H9 (cell line): ENCODE measurements at regions not wholly inside any gene's neighbourhood (a gene's known extent, or its start where the extent isn't known, plus 50 kb on each side); places are given as distances from the start of the nearest gene placed in this dataset.

ENCODE experiments used
- DNase-seq: peaks from one replicate; pipeline ENCODE4 v3.0.0-alpha.2; 2017
- H2AFZ ChIP-seq: one replicate; pipeline ENCODE4 v1.6.1; 2013; ENCODE audit warnings: mild to moderate bottlenecking, low read length, control low read depth, moderate library complexity
- H2AK5ac ChIP-seq: 2 replicates; pipeline ENCODE4 v1.6.1; 2013; ENCODE audit warnings: low read length, control low read depth, mixed read lengths; ENCODE audit not compliant: insufficient read length
- H2BK120ac ChIP-seq: one replicate; pipeline ENCODE4 v1.6.1; 2013; ENCODE audit warnings: low read depth, mild to moderate bottlenecking, low read length, control low read depth, inconsistent platforms; ENCODE audit not compliant: poor library complexity, severe bottlenecking
- H2BK12ac ChIP-seq: 2 replicates; pipeline ENCODE4 v1.6.1; 2013; ENCODE audit warnings: low read length, control low read depth, mixed read lengths, low read depth; ENCODE audit not compliant: insufficient read length
- H2BK15ac ChIP-seq: 2 replicates; pipeline ENCODE4 v1.6.1; 2013; ENCODE audit warnings: low read depth, low read length, control low read depth
- H2BK20ac ChIP-seq: one replicate; pipeline ENCODE4 v1.6.1; 2013; ENCODE audit warnings: low read depth, mild to moderate bottlenecking, low read length, control low read depth, inconsistent platforms; ENCODE audit not compliant: poor library complexity, severe bottlenecking
- H2BK5ac ChIP-seq: 2 replicates; pipeline ENCODE4 v1.6.1; 2013; ENCODE audit warnings: low read length, control low read depth, mixed read lengths; ENCODE audit not compliant: insufficient read length
- H3K14ac ChIP-seq: 2 replicates; pipeline ENCODE4 v1.6.1; 2013; ENCODE audit warnings: low read length, control low read depth; ENCODE audit not compliant: insufficient read depth
- H3K18ac ChIP-seq: 2 replicates; pipeline ENCODE4 v1.6.1; 2013; ENCODE audit warnings: low read depth, mild to moderate bottlenecking, mixed read lengths, low read length, control low read depth; ENCODE audit not compliant: insufficient read length
- H3K23ac ChIP-seq: 2 replicates; pipeline ENCODE4 v1.6.1; 2013; ENCODE audit warnings: low read length, control low read depth, mixed read lengths, low read depth; ENCODE audit not compliant: insufficient read length
- H3K23me2 ChIP-seq: 2 replicates; pipeline ENCODE4 v1.6.1; 2013; ENCODE audit warnings: low read depth, mild to moderate bottlenecking, mixed read lengths, low read length, control low read depth; ENCODE audit not compliant: insufficient read length, poor library complexity, severe bottlenecking
- H3K27ac ChIP-seq: 2 replicates; pipeline ENCODE4 v1.5.1; 2013; ENCODE audit warnings: low read length, control low read depth, mixed read lengths, low read depth; ENCODE audit not compliant: insufficient read length
- H3K27me3 ChIP-seq: 2 replicates; pipeline ENCODE4 v1.6.1; 2013; ENCODE audit warnings: low read length, control low read depth, inconsistent platforms; ENCODE audit not compliant: insufficient read depth
- H3K4ac ChIP-seq: 2 replicates; pipeline ENCODE4 v1.6.1; 2013; ENCODE audit warnings: low read depth, mild to moderate bottlenecking, control low read depth, inconsistent platforms, low read length, moderate library complexity
- H3K4me1 ChIP-seq: 2 replicates; pipeline ENCODE4 v1.6.1; 2013; ENCODE audit warnings: low read length, control low read depth, inconsistent platforms; ENCODE audit not compliant: insufficient read depth
- H3K4me2 ChIP-seq: 2 replicates; pipeline ENCODE4 v1.6.1; 2013; ENCODE audit warnings: low read length, control low read depth, mixed read lengths; ENCODE audit not compliant: insufficient read length, insufficient read depth
- H3K56ac ChIP-seq: 2 replicates; pipeline ENCODE4 v1.6.1; 2013; ENCODE audit warnings: low read depth, mild to moderate bottlenecking, mixed read lengths, low read length, control low read depth; ENCODE audit not compliant: insufficient read length
- H3K79me1 ChIP-seq: 2 replicates; pipeline ENCODE4 v1.6.1; 2013; ENCODE audit warnings: low read depth, mild to moderate bottlenecking, moderate library complexity, low read length, control low read depth, inconsistent platforms; ENCODE audit not compliant: insufficient read depth, poor library complexity, severe bottlenecking
- H3K79me2 ChIP-seq: 2 replicates; pipeline ENCODE4 v1.6.1; 2013; ENCODE audit warnings: low read length, control low read depth, inconsistent platforms; ENCODE audit not compliant: insufficient read depth
- H3K9ac ChIP-seq: 2 replicates; pipeline ENCODE4 v1.6.1; 2013; ENCODE audit warnings: low read length, control low read depth, mixed read lengths; ENCODE audit not compliant: insufficient read length; ENCODE audit errors: extremely low read depth
- H3K9me3 ChIP-seq: one replicate; pipeline ENCODE4 v1.6.1; 2013; ENCODE audit warnings: low read depth, low read length, inconsistent platforms; ENCODE audit not compliant: control insufficient read depth
- H3T11ph ChIP-seq: one replicate; pipeline ENCODE4 v1.6.1; 2013; ENCODE audit warnings: mild to moderate bottlenecking, low read length, control low read depth, inconsistent platforms
- H4K20me1 ChIP-seq: one replicate; pipeline ENCODE4 v1.6.1; 2013; ENCODE audit not compliant: control insufficient read depth, insufficient read length, insufficient read depth
- H4K5ac ChIP-seq: 2 replicates; pipeline ENCODE4 v1.6.1; 2013; ENCODE audit warnings: low read depth, mild to moderate bottlenecking, mixed read lengths, low read length, control low read depth; ENCODE audit not compliant: insufficient read length
- H4K8ac ChIP-seq: replicated peaks from 2 replicates; pipeline ENCODE4 v1.6.1; 2013; ENCODE audit warnings: low read length, control low read depth, mixed read lengths, low read depth; ENCODE audit not compliant: insufficient read length
- H4K91ac ChIP-seq: 2 replicates; pipeline ENCODE4 v1.6.1; 2013; ENCODE audit warnings: low read depth, mild to moderate bottlenecking, moderate library complexity, mixed read lengths, low read length, control low read depth; ENCODE audit not compliant: insufficient read length
- H3K27ac Mint-ChIP-seq, 3 experiments: 2 replicates in 2 of 3; 3 replicates in 1 of 3; pipeline ENCODE4 v1.8.0; 2020 to 2021; ENCODE audit warnings: mixed read lengths in 3 of 3, mild to moderate bottlenecking in 1 of 3, moderate library complexity in 1 of 3
- H3K27me3 Mint-ChIP-seq: 2 replicates; pipeline ENCODE4 v1.8.0; 2021; ENCODE audit warnings: low read depth, mild to moderate bottlenecking, moderate library complexity, mixed read lengths
- H3K36me3 Mint-ChIP-seq, 3 experiments: 2 replicates in 2 of 3; 3 replicates in 1 of 3; pipeline ENCODE4 v1.8.0; 2020 to 2021; ENCODE audit warnings: low read depth in 3 of 3, mixed read lengths in 3 of 3; ENCODE audit not compliant: insufficient read depth in 1 of 3
- H3K4me1 Mint-ChIP-seq, 2 experiments: 2 replicates each; pipeline ENCODE4 v1.8.0; 2020; ENCODE audit warnings: mixed read lengths in 2 of 2
- H3K4me3 Mint-ChIP-seq, 2 experiments: 2 replicates in 1 of 2; 3 replicates in 1 of 2; pipeline ENCODE4 v1.8.0; 2020 to 2021; ENCODE audit warnings: mild to moderate bottlenecking in 2 of 2, mixed read lengths in 2 of 2, moderate library complexity in 1 of 2
- H3K9me3 Mint-ChIP-seq, 2 experiments: 2 replicates in 1 of 2; 3 replicates in 1 of 2; pipeline ENCODE4 v1.8.0; 2020; ENCODE audit warnings: mild to moderate bottlenecking in 2 of 2, mixed read lengths in 2 of 2, moderate library complexity in 1 of 2
- WGBS: extraction: QIAGEN DNeasy Blood & Tissue Kit; methylation state at CpG from one replicate; pipeline ENCODE4 v1.1.7; 2013; ENCODE audit warnings: missing lambda C conversion rate, low lambda C conversion rate, mixed read lengths; ENCODE audit not compliant: insufficient read length; ENCODE audit errors: extremely low coverage; 5-methylcytosine and 5-hydroxymethylcytosine counted together
- TF ChIP-seq, protein P1 (sequence below): fragments of 200-600 bp; sonication (generic); conservative IDR thresholded peaks from 3 replicates; pipeline ENCODE4 v1.8.0; 2021; ENCODE audit warnings: antibody characterized with exemption, mild to moderate bottlenecking

- H4K91ac ChIP-seq = no peak overlapping the region
- no peaks in the 10 kb centered on the region for H4K20me1 ChIP-seq
- H3K27me3 Mint-ChIP-seq = no peaks in the 10 kb centered on the region
- no peak overlapping the region for H3K4ac ChIP-seq
- no peaks in the 10 kb centered on the region for H3K79me2 ChIP-seq
- no peak overlapping the region for H3K18ac ChIP-seq
- no peak overlapping the region for H3K27ac Mint-ChIP-seq
- TF ChIP-seq, protein P1, sequence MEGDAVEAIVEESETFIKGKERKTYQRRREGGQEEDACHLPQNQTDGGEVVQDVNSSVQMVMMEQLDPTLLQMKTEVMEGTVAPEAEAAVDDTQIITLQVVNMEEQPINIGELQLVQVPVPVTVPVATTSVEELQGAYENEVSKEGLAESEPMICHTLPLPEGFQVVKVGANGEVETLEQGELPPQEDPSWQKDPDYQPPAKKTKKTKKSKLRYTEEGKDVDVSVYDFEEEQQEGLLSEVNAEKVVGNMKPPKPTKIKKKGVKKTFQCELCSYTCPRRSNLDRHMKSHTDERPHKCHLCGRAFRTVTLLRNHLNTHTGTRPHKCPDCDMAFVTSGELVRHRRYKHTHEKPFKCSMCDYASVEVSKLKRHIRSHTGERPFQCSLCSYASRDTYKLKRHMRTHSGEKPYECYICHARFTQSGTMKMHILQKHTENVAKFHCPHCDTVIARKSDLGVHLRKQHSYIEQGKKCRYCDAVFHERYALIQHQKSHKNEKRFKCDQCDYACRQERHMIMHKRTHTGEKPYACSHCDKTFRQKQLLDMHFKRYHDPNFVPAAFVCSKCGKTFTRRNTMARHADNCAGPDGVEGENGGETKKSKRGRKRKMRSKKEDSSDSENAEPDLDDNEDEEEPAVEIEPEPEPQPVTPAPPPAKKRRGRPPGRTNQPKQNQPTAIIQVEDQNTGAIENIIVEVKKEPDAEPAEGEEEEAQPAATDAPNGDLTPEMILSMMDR = no peak
- H4K8ac ChIP-seq = no peak overlapping the region
- no peaks in the 10 kb centered on the region for H3K23me2 ChIP-seq
- no peak overlapping the region for H2AFZ ChIP-seq
- no peak overlapping the region for H3K56ac ChIP-seq
- 0 out of 7 replicates have a peak, but pooled peaks cover 0 to 6% (median 0%) of the 10 kb centered on the region in 3 experiments for H3K36me3 Mint-ChIP-seq
- no peak overlapping the region for H3K27ac ChIP-seq
- H2BK12ac ChIP-seq = no peak overlapping the region
- no CpG with 5 or more reads among the region's 2 CpGs for WGBS
- no peak overlapping the region for H2BK15ac ChIP-seq
- H3K79me1 ChIP-seq = no peaks in the 10 kb centered on the region
- no peak for DNase-seq
- no peaks in the 10 kb centered on the region; the same call in 1 of the 2 replicates for H3K4me1 ChIP-seq
- H3K4me3 Mint-ChIP-seq = peak overlapping the region in 1 of 2 experiments; percentile 47; a peak in 2 of 5 replicates
- no peak overlapping the region for H3K14ac ChIP-seq
- H2BK20ac ChIP-seq = no peak overlapping the region
- no peak overlapping the region for H3T11ph ChIP-seq
- no peak overlapping the region for H2BK120ac ChIP-seq
- H3K23ac ChIP-seq = no peak overlapping the region
- no peak overlapping the region for H3K4me2 ChIP-seq
- H4K5ac ChIP-seq = no peak overlapping the region
- H3K4me1 Mint-ChIP-seq = peaks cover 19 to 29% of the 10 kb centered on the region in 2 experiments
- H3K27me3 ChIP-seq = no peaks in the 10 kb centered on the region
- H3K9me3 Mint-ChIP-seq = peaks cover under 1 to 4% of the 10 kb centered on the region in 2 experiments; a peak in 4 of 5 replicates
- H3K9me3 ChIP-seq = no peaks in the 10 kb centered on the region
- H2AK5ac ChIP-seq = no peak overlapping the region
- no peak overlapping the region for H3K9ac ChIP-seq
- no peak overlapping the region for H2BK5ac ChIP-seq
Observed at GRCh38 chr2:59561281-59561680, 992.2 kb downstream of the BCL11A start.
